ENCODE measurements at regions not wholly inside any gene's neighbourhood (a gene's known extent, or its start where the extent isn't known, plus 50 kb on each side); places are given as distances from the start of the nearest gene placed in this dataset.

- no peak for TF ChIP-seq POLR2AphosphoS5 (IDR thresholded peaks at IDR 0.05)
- no peak for TF ChIP-seq CTCF (IDR thresholded peaks at IDR 0.05)
Observed at GRCh38 chr13:89239361-89240127, 1568.4 kb downstream of the SLITRK5 start.

All from sigmoid colon (tissue), 4 donors.